ENCODE measurements at regions not wholly inside any gene's neighbourhood (a gene's known extent, or its start where the extent isn't known, plus 50 kb on each side); places are given as distances from the start of the nearest gene placed in this dataset.

- TF ChIP-seq GATA3 (IDR thresholded peaks at IDR 0.05; ENCODE audit: low read depth, low read length): no peak
- TF ChIP-seq GATA2 (IDR thresholded peaks at IDR 0.05; ENCODE audit: low read depth, low read length): no peak
These were observed 893.9 kb downstream of the PCDH7 start for GRCh38 chr4:31613946-31614623.

GRCh38 chr4:31617667-31618066 lies 897.5 kb downstream of the PCDH7 start:
- no peak for TF ChIP-seq GATA2 (IDR thresholded peaks at IDR 0.05; ENCODE audit: low read depth, low read length)
- no peak for TF ChIP-seq GATA3 (IDR thresholded peaks at IDR 0.05; ENCODE audit: low read depth, low read length)

- TF ChIP-seq GATA2 (IDR thresholded peaks at IDR 0.05; ENCODE audit: low read depth, low read length) (no peak), GATA3 (IDR thresholded peaks at IDR 0.05; ENCODE audit: low read depth, low read length) (no peak)
These were observed 900.3 kb downstream of the PCDH7 start for GRCh38 chr4:31620476-31620875.

- TF ChIP-seq GATA2 (IDR thresholded peaks at IDR 0.05; ENCODE audit: low read depth, low read length) (no peak), GATA3 (IDR thresholded peaks at IDR 0.05; ENCODE audit: low read depth, low read length) (no peak)
These were observed 925.1 kb downstream of the PCDH7 start for GRCh38 chr4:31645236-31645635.

- TF ChIP-seq GATA2 (IDR thresholded peaks at IDR 0.05; ENCODE audit: low read depth, low read length) (no peak), GATA3 (IDR thresholded peaks at IDR 0.05; ENCODE audit: low read depth, low read length) (no peak)
These were observed 927.6 kb downstream of the PCDH7 start for GRCh38 chr4:31647786-31648185.

- TF ChIP-seq GATA2 (IDR thresholded peaks at IDR 0.05; ENCODE audit: low read depth, low read length): no peak
- no peak for TF ChIP-seq GATA3 (IDR thresholded peaks at IDR 0.05; ENCODE audit: low read depth, low read length)
These were observed 929.7 kb downstream of the PCDH7 start for GRCh38 chr4:31649878-31650277.

GRCh38 chr4:31651541-31651940 lies 931.4 kb downstream of the PCDH7 start:
- TF ChIP-seq GATA3 (IDR thresholded peaks at IDR 0.05; ENCODE audit: low read depth, low read length): no peak

- TF ChIP-seq GATA3 (IDR thresholded peaks at IDR 0.05; ENCODE audit: low read depth, low read length) (no peak), GATA2 (IDR thresholded peaks at IDR 0.05; ENCODE audit: low read depth, low read length) (no peak)
These were observed 935.2 kb downstream of the PCDH7 start for GRCh38 chr4:31655328-31655727.

GRCh38 chr4:31657859-31658570 lies 937.8 kb downstream of the PCDH7 start:
- TF ChIP-seq GATA2 (IDR thresholded peaks at IDR 0.05; ENCODE audit: low read depth, low read length) (no peak), GATA3 (IDR thresholded peaks at IDR 0.05; ENCODE audit: low read depth, low read length) (no peak)

GRCh38 chr4:31660916-31661315 lies 940.7 kb downstream of the PCDH7 start:
- TF ChIP-seq GATA3 (IDR thresholded peaks at IDR 0.05; ENCODE audit: low read depth, low read length) (no peak), GATA2 (IDR thresholded peaks at IDR 0.05; ENCODE audit: low read depth, low read length) (no peak)

- TF ChIP-seq GATA3 (IDR thresholded peaks at IDR 0.05; ENCODE audit: low read depth, low read length) (no peak), GATA2 (IDR thresholded peaks at IDR 0.05; ENCODE audit: low read depth, low read length) (no peak)
These were observed 942.8 kb downstream of the PCDH7 start for GRCh38 chr4:31662951-31663350.

- TF ChIP-seq GATA2 (IDR thresholded peaks at IDR 0.05; ENCODE audit: low read depth, low read length) (no peak), GATA3 (IDR thresholded peaks at IDR 0.05; ENCODE audit: low read depth, low read length) (no peak)
These were observed 947.5 kb downstream of the PCDH7 start for GRCh38 chr4:31667686-31668085.

- TF ChIP-seq GATA2 (IDR thresholded peaks at IDR 0.05; ENCODE audit: low read depth, low read length) (no peak), GATA3 (IDR thresholded peaks at IDR 0.05; ENCODE audit: low read depth, low read length) (no peak)
These were observed 954.3 kb downstream of the PCDH7 start for GRCh38 chr4:31674313-31674947.

- TF ChIP-seq GATA2 (IDR thresholded peaks at IDR 0.05; ENCODE audit: low read depth, low read length) (no peak), GATA3 (IDR thresholded peaks at IDR 0.05; ENCODE audit: low read depth, low read length) (no peak)
These were observed 958.2 kb downstream of the PCDH7 start for GRCh38 chr4:31678356-31678755.

- TF ChIP-seq GATA2 (IDR thresholded peaks at IDR 0.05; ENCODE audit: low read depth, low read length) (no peak), GATA3 (IDR thresholded peaks at IDR 0.05; ENCODE audit: low read depth, low read length) (no peak)
These were observed 962.6 kb downstream of the PCDH7 start for GRCh38 chr4:31682796-31683195.

Measured in SH-SY5Y (cell line).